Caki2 (cell line): ENCODE measurements at regions not wholly inside any gene's neighbourhood (a gene's known extent, or its start where the extent isn't known, plus 50 kb on each side); places are given as distances from the start of the nearest gene placed in this dataset.

Source experiments
- DNase-seq: peaks from one replicate; pipeline ENCODE4 v3.0.0-alpha.2; 2015; ENCODE audit warnings: low read depth
- in situ Hi-C: cut with HindIII; loops from 2 replicates; pipeline ENCODE4 v1.10.0; 2016; ENCODE audit warnings: low sequenced_read_pairs, low pct_unique_long_range_greater_than_20kb, mixed read lengths

- DNase-seq, result no peak
- in situ Hi-C loops, result no loop called here
These were observed 159.7 kb upstream of the VLDLR start for GRCh38 chr9:2461892-2462291.

- DNase-seq, result no peak
- in situ Hi-C loops, result no loop called here
These were observed 157.0 kb upstream of the VLDLR start for GRCh38 chr9:2464624-2465023.

DNA sequence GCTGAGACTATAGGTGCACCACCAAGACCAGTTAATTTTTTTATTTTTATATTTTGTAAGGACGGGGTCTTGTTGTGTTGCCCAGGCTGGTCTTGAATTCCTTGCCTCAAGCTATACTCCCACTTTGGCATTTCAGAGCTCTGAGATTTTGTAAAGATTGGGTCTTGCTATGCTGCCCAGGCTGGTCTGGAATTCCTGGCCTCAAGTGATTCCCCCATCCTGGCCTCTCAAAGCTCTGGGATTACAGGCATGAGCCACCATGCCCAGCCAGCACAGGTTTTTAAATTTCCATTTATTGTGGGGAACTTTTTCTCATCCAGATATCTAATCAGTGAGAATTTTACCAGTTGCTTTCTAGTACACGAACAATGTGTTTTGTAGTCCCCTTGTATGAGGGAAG is 156.1 kb upstream of the VLDLR start:
- in situ Hi-C loops, result no loop called here
- no peak for DNase-seq

GRCh38 chr9:2465921-2466460 is 155.6 kb upstream of the VLDLR start:
- in situ Hi-C loops, result no loop called here
- peak; percentile 64 for DNase-seq

- in situ Hi-C loops, result no loop called here
- no peak for DNase-seq
These were observed 154.9 kb upstream of the VLDLR start for GRCh38 chr9:2466703-2467102.

GRCh38 chr9:2469681-2470221 is 151.8 kb upstream of the VLDLR start:
- peak; percentile 23 for DNase-seq
- in situ Hi-C loops, result no loop called here

DNA sequence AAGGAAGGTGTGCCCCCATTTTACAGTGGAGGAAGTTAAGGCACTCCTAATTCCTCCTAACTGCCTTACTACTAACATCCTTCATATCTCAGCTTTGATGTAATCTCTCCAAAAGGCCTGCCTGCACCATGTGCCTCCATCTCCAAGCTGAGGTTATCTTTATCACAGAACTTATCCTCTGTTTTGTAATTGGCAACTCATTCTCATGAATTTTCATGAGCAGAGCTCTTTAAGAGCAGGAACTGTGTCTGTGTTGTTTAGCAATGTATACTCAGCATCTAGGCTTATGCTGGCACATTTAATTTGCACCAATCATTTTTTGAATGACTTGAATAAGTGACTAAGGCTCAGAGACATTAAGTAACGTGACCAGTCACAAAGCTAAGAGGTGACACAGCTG is 147.9 kb upstream of the VLDLR start:
- no peak for DNase-seq
- in situ Hi-C loops, result no loop called here

GRCh38 chr9:2477755-2478154 is 143.8 kb upstream of the VLDLR start:
- in situ Hi-C loops, result no loop called here

DNA sequence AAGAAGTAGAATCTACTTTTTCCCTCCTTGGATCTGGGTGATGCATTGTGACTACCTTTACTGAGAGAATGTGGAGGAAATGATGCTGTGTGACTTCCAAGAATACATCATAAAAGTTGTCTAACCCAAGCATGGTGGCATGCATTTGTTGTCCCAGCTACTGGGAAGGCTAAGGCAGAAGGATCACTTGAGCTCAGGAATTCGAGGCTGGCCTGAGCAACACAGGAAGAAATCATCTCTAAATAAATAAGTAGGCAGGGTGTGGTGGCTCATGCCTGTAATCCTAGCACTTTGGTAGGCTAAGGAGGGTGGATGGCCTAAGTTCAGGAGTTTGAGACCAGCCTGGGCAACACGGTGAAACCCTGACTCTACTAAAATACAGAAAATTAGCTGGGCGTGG is 143.2 kb upstream of the VLDLR start:
- peak; percentile 11 for DNase-seq
- in situ Hi-C loops, result no loop called here

More at GRCh38 chr9:2477755-2478154, 143.8 kb upstream of the VLDLR start:
- no peak for DNase-seq

GRCh38 chr9:2479056-2479565 is 142.5 kb upstream of the VLDLR start:
- no peak for DNase-seq
- in situ Hi-C loops, result no loop called here

GRCh38 chr9:2480255-2480837 is 141.2 kb upstream of the VLDLR start:
- in situ Hi-C loops, result no loop called here
- no peak for DNase-seq

GRCh38 chr9:2481216-2481615 is 140.4 kb upstream of the VLDLR start:
- no peak for DNase-seq
- in situ Hi-C loops, result no loop called here

DNA sequence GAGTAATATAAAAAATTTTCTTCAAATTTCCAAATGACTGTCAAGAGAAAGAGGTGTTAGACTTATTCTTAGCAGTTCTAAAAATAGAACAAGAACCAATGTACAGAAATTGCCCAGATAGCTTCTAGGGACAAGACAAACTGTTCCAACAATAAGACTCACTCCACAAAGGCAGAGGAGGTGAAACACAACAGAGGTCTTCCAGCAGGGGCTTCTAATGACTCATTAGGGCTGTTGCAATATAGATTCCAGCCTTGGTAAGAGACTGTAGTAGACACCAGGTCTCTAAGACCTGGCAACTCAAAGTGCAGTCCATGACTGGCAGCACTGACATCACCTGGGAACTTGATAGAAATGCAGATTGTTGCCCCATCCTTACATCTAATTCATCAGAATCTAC is 134.6 kb upstream of the VLDLR start:
- DNase-seq, result no peak
- in situ Hi-C loops, result no loop called here

DNA sequence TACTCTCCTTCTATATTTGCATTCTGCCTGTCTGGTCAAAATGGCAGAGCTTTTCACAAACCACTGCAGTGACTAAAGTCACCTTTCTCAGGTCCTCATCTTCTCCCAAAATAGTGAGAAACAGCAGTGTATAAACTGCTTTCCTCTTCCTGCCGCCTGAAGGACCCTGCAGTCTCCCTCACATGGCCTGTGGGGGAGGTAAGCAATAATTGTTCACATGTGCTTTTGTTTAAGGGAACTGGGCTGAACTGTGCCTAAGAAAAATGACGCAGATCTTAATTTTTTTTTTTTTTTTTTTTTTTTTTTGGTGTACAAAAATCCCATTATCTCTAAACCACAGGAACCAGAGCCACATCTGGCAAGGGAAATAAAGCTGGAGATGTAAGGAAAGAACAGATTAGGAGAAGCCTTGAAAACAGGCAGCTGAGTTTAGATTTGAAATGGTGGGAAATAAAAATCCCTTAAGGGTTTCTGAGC is 131.7 kb upstream of the VLDLR start:
- in situ Hi-C loops, result no loop called here
- DNase-seq, result no peak

DNA sequence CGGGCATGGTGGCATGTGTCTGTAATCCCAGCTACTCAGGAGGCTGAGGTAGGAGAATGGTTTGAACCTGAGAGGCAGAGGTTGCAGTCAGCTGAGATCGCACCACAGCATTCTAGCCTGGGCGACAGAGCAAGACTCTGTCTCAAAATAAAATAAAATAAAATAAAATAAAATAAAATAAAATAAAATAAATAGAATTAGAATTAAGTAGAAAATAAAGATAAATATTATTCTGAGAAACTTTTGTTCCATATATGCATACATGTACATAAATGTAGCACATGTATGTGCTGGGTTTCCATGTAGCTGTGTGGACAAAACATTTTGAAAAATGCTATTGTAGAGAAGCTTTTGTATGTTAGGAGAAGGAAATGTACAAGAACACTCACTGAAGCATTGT is 129.4 kb upstream of the VLDLR start:
- no peak for DNase-seq
- in situ Hi-C loops, result no loop called here

- no peak for DNase-seq
- in situ Hi-C loops, result no loop called here
These were observed 128.5 kb upstream of the VLDLR start for GRCh38 chr9:2493109-2493508.

- DNase-seq, result no peak
- in situ Hi-C loops, result no loop called here
These were observed 128.1 kb upstream of the VLDLR start for GRCh38 chr9:2493529-2493928.

GRCh38 chr9:2494562-2494961 is 127.0 kb upstream of the VLDLR start:
- no peak for DNase-seq
- in situ Hi-C loops, result no loop called here

DNA sequence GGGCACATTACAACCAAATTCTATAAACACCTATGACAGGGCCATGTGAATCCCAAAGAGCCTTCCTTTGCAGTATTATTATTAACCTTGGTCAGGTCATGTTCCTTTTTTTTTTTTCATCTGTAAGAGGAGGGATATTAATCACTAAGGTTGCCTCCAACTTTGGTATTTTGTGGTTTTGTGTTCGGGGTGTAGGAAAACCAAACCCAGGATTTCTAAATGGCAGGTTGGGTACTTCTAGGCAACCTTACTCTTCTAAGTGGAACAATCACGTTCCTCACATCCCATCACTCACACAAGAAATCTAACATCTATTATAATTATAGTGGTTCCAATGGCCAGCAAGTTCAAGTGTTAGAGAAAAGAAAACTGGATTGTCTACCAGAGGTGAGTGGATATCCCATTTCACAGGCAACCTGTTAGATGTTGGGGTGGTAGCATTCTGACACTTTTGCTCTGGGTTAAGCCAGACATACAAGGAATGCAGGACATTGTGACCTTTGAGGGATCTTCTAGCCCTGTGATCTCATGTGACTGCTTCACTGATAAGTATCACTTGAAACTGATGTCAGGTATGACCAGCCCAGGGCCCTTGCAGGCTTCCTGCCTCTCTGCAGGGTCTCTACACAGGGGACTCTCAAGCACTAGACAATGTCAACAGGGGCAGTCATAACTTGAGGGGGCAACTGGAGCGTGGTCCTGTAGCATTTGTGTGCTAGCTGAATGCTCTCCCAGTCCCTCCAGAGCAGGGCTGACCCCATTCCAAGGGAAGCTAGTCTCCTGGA is 126.2 kb upstream of the VLDLR start:
- in situ Hi-C loops, result no loop called here
- no peak for DNase-seq
